CD4-positive, alpha-beta T cell (primary cell): ENCODE measurements at regions not wholly inside any gene's neighbourhood (a gene's known extent, or its start where the extent isn't known, plus 50 kb on each side); places are given as distances from the start of the nearest gene placed in this dataset.

Source experiments
- ATAC-seq: fragments of 200-7000 bp; cut with Tn5 transposase; one replicate; pipeline ENCODE4 v1.10.0; 2022; ENCODE audit warnings: mild to moderate bottlenecking; ENCODE audit not compliant: poor library complexity
- CTCF ChIA-PET: fragments of 350-600 bp; sonication (Branson Sonifier 250); formaldehyde crosslinking; loops from one replicate; lab custom pipeline; 2021; ENCODE audit warnings: antibody characterized with exemption, inconsistent platforms; lab: Charles Lee
- POLR2A ChIA-PET: fragments of 350-600 bp; sonication (Branson Sonifier 250); formaldehyde crosslinking; loops from one replicate; lab custom pipeline; 2021; ENCODE audit warnings: antibody characterized with exemption, inconsistent platforms; lab: Charles Lee
- DNase-seq, 14 experiments: peaks; one replicate each; pipeline ENCODE4 v3.0.0-alpha.2; 2013 to 2020; ENCODE audit warnings: mixed read lengths in 2 of 14
- H3K27ac ChIP-seq, 2 donors: one replicate each; pipeline versions ENCODE4 v1.5.1 to v1.7.0; 2013; ENCODE audit warnings: low read length in 2 of 2, low read depth in 1 of 2, mild to moderate bottlenecking in 1 of 2
- H3K27me3 ChIP-seq, 2 experiments: 1 replicate in 1 of 2; 2 replicates in 1 of 2; pipeline versions ENCODE4 v1.6.1 to v1.7.0; 2013; ENCODE audit warnings: low read length in 2 of 2, control low read depth in 1 of 2, mild to moderate bottlenecking in 1 of 2, moderate library complexity in 1 of 2; ENCODE audit not compliant: insufficient read depth in 2 of 2, control insufficient read depth in 1 of 2
- H3K36me3 ChIP-seq: one replicate; pipeline ENCODE4 v1.6.1; 2013; ENCODE audit warnings: low read length, control low read depth; ENCODE audit not compliant: insufficient read depth
- H3K4me1 ChIP-seq: one replicate; pipeline ENCODE4 v1.6.1; 2013; ENCODE audit warnings: low read length, control low read depth; ENCODE audit not compliant: insufficient read depth
- H3K4me3 ChIP-seq: one replicate; pipeline ENCODE4 v1.5.1; 2013; ENCODE audit warnings: mild to moderate bottlenecking, low read length, moderate library complexity
- H3K9me3 ChIP-seq, 2 experiments: 1 replicate in 1 of 2; 2 replicates in 1 of 2; pipeline versions ENCODE4 v1.6.1 to v1.7.0; 2013; ENCODE audit warnings: low read length in 2 of 2, mild to moderate bottlenecking in 2 of 2, control low read depth in 1 of 2, moderate library complexity in 1 of 2; ENCODE audit not compliant: control insufficient read depth in 1 of 2, insufficient read depth in 1 of 2
- H3K27ac Mint-ChIP-seq: one replicate; pipeline ENCODE4 v1.8.0; 2020; ENCODE audit warnings: mixed read lengths
- H3K27me3 Mint-ChIP-seq: one replicate; pipeline ENCODE4 v1.8.0; 2021; ENCODE audit warnings: mixed read lengths
- H3K36me3 Mint-ChIP-seq: one replicate; pipeline ENCODE4 v1.8.0; 2021; ENCODE audit warnings: low read depth, mixed read lengths
- H3K4me1 Mint-ChIP-seq: one replicate; pipeline ENCODE4 v1.8.0; 2021; ENCODE audit warnings: low read depth, mixed read lengths
- H3K4me3 Mint-ChIP-seq: one replicate; pipeline ENCODE4 v1.8.0; 2020; ENCODE audit warnings: mild to moderate bottlenecking, mixed read lengths
- H3K9me3 Mint-ChIP-seq: one replicate; pipeline ENCODE4 v1.8.0; 2020; ENCODE audit warnings: mixed read lengths
- intact Hi-C, 2 experiments: fragments of 100-400 bp; cut with DNase I in 1 of 2; cut with micrococcal nuclease in 1 of 2; formaldehyde crosslinking; loops; one replicate each; pipeline versions ENCODE4 v1.15.1 to v1.9.0; 2023 to 2025; cut with DNase I, micrococcal nuclease
- TF ChIP-seq, protein P1 (sequence below): fragments of 200-600 bp; IDR thresholded peaks from one replicate; pipeline ENCODE4 v1.8.0; 2022; ENCODE audit warnings: antibody characterized with exemption, mild to moderate bottlenecking

DNA sequence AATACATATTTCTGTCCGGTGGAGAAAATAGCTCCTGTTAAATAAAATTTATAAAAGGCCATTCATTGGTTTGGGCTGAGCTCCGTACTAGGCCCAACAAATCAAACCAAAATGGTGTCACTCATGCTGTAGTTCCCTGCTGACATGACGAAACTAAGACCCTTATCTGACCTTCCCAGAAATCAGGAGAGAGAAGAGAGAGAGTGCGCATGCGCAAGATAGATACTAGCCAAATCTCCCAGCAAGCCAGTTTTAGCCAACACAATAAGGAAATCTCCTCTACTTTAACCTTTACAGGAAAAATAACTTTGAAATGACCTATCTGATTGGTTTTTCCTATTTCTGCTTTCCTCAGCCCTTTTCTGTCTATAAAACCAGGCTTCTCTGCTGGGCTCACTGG, 152.7 kb upstream of the RMST start:
- POLR2A ChIA-PET: no interaction called here

DNA sequence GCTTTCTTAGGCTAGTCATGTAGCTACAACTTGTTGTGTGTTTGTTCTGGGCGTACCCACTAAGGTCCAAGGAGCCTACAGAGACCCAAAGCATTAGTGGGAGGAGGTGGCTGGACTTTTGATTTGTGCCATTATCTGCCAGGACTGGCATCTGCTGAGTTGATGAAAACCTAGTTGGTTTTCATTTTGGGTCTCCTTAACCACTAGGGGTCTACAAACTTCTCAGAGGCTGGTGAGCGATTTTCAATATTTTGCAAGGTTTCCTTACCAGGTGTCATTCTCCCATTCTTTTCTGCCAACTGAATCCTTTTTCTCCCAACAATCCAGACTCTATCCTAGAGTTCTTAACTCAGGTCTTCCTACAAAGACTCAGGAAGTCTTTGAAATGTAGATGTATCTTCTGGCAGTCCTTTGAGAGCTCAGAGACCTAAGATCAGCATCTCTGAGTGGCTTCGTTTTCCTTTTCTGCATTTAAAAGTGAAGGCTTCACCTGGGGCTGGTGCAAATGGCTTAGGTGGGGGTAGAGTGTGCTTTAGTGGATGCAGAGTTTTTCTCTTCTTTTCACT, 150.0 kb upstream of the RMST start:
- POLR2A ChIA-PET: interaction anchor here (0.6 kb wide), 1 partner anchor 507 kb away, joined by 3 read pairs; no protein-coding TSS in a partner anchor
- no peak for ATAC-seq
- TF ChIP-seq, protein P1, sequence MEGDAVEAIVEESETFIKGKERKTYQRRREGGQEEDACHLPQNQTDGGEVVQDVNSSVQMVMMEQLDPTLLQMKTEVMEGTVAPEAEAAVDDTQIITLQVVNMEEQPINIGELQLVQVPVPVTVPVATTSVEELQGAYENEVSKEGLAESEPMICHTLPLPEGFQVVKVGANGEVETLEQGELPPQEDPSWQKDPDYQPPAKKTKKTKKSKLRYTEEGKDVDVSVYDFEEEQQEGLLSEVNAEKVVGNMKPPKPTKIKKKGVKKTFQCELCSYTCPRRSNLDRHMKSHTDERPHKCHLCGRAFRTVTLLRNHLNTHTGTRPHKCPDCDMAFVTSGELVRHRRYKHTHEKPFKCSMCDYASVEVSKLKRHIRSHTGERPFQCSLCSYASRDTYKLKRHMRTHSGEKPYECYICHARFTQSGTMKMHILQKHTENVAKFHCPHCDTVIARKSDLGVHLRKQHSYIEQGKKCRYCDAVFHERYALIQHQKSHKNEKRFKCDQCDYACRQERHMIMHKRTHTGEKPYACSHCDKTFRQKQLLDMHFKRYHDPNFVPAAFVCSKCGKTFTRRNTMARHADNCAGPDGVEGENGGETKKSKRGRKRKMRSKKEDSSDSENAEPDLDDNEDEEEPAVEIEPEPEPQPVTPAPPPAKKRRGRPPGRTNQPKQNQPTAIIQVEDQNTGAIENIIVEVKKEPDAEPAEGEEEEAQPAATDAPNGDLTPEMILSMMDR: no peak
- Histone ChIP-seq H3K4me3 (no peak overlapping the region), H3K9me3 (no peaks in the 10 kb centered on the region), H3K27ac (no peak overlapping the region), H3K27me3 (peaks cover 0 to 4% of the 10 kb centered on the region in 2 experiments), H3K36me3 (no peaks in the 10 kb centered on the region), H3K4me1 (no peaks in the 10 kb centered on the region)
- no peaks in the 10 kb centered on the region for H3K9me3 Mint-ChIP-seq
- intact Hi-C loops: no loop called here
- no peaks in the 10 kb centered on the region for H3K4me1 Mint-ChIP-seq
- H3K4me3 Mint-ChIP-seq: no peak overlapping the region
- peaks cover 26% of the 10 kb centered on the region for H3K27me3 Mint-ChIP-seq
- no peaks in the 10 kb centered on the region for H3K36me3 Mint-ChIP-seq
- CTCF ChIA-PET: no interaction called here
- no peak for DNase-seq
- H3K27ac Mint-ChIP-seq: no peak overlapping the region

More for the DNA sequence above, 152.7 kb upstream of the RMST start:
- Mint-ChIP-seq H3K4me3 (no peak overlapping the region), H3K4me1 (no peaks in the 10 kb centered on the region), H3K36me3 (no peaks in the 10 kb centered on the region), H3K27ac (no peak overlapping the region), H3K27me3 (peaks cover 12% of the 10 kb centered on the region), H3K9me3 (no peaks in the 10 kb centered on the region)
- Histone ChIP-seq H3K36me3 (no peaks in the 10 kb centered on the region), H3K9me3 (no peaks in the 10 kb centered on the region), H3K4me3 (no peak overlapping the region), H3K27ac (no peak overlapping the region), H3K27me3 (peaks cover 0 to 4% of the 10 kb centered on the region in 2 experiments), H3K4me1 (no peaks in the 10 kb centered on the region)
- DNase-seq (no peak), ATAC-seq (no peak)
- CTCF ChIA-PET: interaction anchor here (1.5 to 2.2 kb wide), 2 partner anchors 14 to 731 kb away, joined by 3 to 4 read pairs; no protein-coding TSS in a partner anchor
- intact Hi-C loops: loop anchor here (2.0 to 10.0 kb wide), 4 partner anchors 323 to 1248 kb away; no protein-coding TSS in a partner anchor
- TF ChIP-seq, protein P1: no peak

DNA sequence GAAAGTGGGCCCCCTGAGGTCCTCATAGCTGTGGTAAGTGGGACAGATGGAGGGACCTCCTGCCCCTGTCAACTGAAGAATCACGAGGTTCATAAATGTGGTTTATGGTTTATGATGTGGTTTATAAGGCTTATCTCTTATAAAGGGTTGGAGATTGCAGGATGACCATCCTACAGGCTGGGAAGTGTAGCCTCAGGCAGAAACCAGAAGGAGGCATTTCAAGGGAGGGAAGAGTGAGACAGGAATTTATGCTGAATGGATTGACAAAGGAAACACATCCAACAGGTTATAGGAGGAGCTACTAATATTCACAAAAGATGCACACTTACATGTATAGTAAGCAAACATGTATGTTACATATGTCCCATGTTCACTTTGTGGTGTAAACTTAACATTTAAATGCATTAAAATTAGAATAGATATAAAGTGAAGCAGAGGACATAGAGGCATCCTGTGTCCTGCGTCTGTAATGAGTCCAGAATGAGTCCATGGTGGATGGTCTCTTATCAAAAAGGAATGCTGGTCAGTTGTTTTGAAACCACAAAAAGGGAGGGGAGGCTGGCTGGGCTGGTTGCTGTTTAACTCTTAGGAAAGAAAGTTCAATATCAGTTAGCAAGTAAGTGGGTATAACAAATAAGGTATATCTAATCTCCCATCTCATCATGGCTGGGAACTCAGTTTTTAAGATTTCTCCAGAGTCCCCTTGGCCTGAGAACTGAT, 149.0 kb upstream of the RMST start:
- Mint-ChIP-seq H3K4me3 (no peak overlapping the region), H3K4me1 (no peaks in the 10 kb centered on the region), H3K36me3 (no peaks in the 10 kb centered on the region), H3K9me3 (no peaks in the 10 kb centered on the region), H3K27me3 (peaks cover 26% of the 10 kb centered on the region), H3K27ac (no peak overlapping the region)
- CTCF ChIA-PET: no interaction called here
- no peak overlapping the region for H3K4me3 ChIP-seq
- no peaks in the 10 kb centered on the region for H3K9me3 ChIP-seq
- no peaks in the 10 kb centered on the region for H3K4me1 ChIP-seq
- peaks cover 0 to 4% of the 10 kb centered on the region in 2 experiments for H3K27me3 ChIP-seq
- H3K36me3 ChIP-seq: no peaks in the 10 kb centered on the region
- H3K27ac ChIP-seq: no peak overlapping the region
- TF ChIP-seq, protein P1: no peak
- POLR2A ChIA-PET: no interaction called here
- ATAC-seq (no peak), DNase-seq (no peak)
- intact Hi-C loops: no loop called here
